NCI-H446 treated with DMSO at 0.1 percent for 48 hours (cell line): ENCODE measurements at regions not wholly inside any gene's neighbourhood (a gene's known extent, or its start where the extent isn't known, plus 50 kb on each side); places are given as distances from the start of the nearest gene placed in this dataset.

Source experiments
- DNase-seq: peaks from one replicate; lab custom pipeline; 2025; lab: John Stamatoyannopoulos, UW

DNA sequence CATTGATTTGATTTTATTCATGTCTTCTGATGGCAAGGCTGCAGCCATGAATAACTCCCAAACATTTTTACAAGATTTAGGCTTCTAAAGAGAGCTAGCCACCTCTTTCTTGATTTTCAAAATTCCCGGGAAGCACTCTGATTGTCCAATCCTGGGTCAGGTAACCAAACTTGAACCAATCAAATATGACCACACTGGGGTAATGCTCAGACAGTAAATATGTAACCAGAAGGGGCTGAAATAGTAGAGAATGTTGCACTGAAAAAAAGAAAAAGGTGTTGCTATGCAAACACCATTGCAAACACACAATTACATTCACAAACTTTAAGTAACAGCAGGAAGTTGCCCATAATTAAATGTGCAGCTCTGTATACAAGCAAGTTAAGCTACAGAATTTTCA, 112.9 kb upstream of the IQCM start:
- DNase-seq: no peak

DNA sequence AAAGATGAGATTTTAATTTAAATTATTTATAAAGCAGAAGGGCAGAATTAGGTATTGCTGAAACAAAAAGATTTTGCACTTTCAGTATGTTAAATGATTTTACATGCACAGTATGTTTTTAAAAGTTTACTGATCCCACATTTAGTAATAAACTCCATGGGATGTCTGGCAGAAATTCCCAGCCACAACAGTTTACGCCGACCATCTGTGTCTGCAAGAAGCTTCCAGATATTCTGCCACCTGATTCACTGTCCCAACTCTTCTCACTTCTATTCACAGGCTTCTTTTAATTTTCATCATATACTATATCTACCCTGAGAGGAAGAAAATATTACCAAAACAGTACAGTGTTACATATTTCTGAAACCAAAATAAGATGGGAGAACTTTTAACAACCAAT, 115.8 kb upstream of the IQCM start:
- DNase-seq: no peak

DNA sequence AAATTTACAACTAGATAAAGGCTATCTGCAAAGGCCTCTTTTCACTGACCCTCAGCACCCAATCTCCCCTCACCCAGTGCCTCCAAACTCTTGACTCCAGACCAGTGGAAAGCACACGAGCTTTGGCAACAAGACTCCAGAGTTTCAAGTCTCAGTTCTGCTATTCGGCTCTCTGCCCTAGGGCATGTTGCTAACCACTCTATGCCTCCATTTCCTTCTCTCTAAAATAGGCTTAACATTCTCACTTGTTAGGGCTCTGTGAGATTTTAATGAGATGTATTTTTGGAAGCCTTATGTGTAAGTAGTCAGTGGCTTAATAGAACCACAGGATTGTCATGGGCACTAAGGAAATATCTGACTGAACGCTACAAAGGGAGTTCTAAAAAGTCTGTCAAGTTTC, 116.5 kb upstream of the IQCM start:
- no peak for DNase-seq

DNA sequence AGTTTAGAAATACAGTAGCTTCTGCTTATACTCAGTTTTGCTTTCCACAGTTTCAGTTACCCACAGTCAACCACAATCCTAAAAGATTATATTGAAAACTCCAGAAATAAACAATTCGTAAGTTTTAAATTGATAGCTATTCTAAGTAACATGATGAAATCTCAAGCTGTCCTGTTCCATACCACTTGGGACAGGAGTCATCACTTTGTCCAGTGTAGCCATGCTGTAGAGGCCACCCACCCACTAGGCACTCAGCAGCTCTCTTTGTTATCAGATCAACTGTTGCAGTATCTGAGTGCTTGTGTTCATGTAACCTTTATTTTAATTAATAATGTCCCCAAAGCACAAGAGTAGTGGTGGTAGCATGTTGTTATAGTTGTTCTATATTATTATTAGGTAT, 117.5 kb upstream of the IQCM start:
- no peak for DNase-seq

DNA sequence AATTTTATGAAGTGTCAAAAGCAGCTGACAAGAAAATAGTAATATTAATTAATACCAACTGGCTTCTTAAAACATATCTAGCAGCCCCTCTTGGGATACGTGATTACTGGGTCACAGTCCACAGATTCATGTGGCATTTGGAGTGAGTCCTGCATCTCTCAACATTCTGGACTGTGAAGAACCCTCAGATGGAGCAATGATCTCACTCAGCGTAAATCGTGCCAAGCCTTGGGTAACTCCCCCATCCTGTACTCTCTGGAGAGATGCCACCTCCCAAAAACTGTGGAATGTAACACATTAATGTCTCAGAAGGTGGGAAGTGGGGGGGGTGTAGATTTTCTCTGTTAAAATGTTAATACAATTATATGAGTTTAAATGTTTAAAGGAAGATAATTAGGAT, 118.2 kb upstream of the IQCM start:
- peak; percentile 51 for DNase-seq

DNA sequence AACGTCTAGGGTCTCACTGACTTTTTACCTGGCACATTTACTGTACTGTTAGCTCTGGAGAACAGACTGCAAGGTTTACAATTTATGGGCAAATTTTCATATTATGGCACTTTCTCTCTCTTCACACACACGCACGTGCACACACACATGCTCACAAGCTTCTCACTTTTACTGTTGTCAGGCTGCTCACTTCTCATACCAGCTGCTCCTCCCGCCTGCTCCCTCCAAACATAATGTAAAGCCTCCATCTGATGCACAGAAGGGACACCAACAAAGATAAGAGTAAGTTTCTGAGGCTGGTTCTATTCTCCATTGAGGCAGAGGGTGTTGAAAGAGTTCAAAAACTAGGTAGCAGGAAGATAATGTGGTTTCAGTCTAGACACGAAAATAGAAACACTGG, 128.9 kb upstream of the DCLK2 start:
- no peak for DNase-seq

DNA sequence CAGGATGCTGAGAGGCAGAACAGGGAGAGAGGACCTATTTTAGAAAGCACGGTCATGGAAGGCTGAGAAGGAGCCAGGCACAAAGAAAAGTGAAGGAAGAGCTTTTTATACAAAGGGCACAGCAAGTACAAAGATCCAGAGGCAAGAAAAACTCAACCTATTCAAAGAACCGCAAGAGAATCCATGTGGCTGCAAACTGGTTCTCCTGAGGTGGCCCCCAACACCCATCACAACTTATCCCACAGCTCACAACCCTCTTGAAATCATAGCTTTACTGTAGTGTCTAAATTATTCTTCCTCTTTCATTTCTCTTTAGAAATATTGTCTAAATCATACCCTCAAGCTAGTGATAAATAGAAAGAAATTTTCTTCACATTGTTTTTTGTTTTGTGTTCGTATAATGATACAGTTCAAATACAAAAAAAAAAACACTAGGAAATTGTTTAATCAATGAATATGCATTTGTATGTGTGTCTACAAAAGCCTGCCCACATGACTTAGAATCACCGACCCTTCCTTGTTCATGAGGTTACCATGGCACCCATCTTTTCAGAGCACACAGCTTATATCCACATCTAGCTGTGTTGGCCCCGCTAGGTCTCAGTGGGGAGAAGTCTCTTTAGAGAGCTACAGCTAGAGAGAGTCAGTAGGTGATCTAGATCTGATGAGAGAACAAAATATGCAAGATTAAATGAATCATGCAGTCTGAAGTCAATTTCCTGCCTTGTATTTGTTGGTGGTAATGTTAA, 126.9 kb upstream of the DCLK2 start:
- DNase-seq: no peak

DNA sequence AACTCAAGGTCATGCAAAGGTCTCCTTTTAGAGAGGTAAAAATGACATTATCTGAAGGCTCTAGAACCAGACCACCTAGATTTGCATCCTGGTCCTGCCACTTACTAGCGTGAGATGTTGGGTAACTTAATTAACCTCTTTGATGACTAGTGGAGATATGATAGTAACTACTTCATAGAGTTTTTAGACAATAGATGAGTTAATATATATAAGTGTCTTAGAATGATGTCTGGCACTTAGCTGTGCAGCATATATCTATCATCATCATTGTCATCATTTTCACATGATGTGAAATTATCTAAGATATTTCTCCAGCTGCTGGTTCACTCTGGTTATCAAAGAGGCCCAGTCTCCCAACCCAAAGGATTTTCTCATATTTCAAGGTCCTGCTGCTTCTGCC, 126.1 kb upstream of the DCLK2 start:
- DNase-seq: no peak

DNA sequence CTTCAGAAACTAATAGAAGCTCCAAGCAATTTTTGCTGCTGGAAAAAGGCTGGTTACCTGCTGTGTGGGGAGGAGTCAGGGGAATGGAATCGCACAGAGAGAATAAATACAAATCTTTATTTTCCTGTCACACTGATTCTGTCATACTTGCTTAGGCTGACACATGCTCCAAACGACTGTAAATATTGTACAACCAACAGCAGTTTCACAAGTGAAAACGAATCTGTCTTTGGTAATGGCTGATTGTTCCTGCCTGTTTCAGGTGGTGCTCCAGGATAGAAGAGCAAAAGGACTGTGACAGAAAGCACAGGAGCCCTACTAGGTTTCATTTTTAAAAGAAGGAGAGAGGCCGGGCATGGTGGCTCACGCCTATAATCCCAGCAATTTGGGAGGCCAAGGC, 125.5 kb upstream of the DCLK2 start:
- no peak for DNase-seq

DNA sequence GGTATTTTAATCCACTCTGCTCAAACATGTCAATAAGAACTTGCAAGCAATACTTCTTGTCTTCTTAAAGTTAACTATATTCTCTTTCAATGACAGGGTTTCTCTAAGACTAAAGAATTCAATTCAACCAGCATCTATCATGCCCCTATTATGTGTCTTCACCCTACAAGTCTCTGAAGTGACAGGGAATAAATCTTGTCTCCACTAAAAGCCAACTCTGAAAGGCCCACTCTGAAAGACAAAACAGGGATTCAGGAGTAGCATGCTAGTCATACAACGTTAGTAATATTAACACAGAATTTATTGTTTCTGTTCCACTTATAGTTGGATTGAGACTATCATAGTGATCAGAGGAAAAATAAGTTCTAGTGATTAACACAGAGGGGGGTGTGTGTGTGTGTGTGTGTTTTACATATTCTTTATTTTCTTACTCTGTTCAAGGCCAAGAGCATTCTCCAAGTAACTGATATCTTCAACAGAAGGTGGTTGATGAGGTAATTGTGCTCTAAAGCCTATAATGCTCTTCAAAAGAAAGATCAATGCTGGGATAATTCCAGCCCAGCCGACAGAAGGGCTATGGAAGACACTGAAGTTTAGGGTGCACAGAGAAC, 122.4 kb upstream of the DCLK2 start:
- DNase-seq: no peak

DNA sequence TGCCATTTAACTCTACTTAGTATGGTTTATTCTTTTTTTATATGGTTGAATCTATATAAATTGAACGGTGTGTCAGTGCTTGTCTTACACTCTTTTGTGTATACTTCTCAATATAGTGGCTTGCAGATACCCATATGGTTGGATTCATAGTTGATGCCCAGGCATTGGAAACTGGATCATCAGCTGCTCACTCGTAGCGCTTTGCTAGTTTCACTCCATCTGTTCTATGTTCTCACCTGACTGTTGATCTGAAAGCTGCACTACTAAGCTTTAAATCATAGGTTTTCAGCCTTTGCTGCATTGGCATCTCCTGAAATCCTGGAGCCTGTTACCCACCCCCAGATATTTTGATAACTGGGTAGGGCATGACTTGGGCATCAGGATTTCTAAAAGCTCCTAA, 121.6 kb upstream of the DCLK2 start:
- DNase-seq: no peak

DNA sequence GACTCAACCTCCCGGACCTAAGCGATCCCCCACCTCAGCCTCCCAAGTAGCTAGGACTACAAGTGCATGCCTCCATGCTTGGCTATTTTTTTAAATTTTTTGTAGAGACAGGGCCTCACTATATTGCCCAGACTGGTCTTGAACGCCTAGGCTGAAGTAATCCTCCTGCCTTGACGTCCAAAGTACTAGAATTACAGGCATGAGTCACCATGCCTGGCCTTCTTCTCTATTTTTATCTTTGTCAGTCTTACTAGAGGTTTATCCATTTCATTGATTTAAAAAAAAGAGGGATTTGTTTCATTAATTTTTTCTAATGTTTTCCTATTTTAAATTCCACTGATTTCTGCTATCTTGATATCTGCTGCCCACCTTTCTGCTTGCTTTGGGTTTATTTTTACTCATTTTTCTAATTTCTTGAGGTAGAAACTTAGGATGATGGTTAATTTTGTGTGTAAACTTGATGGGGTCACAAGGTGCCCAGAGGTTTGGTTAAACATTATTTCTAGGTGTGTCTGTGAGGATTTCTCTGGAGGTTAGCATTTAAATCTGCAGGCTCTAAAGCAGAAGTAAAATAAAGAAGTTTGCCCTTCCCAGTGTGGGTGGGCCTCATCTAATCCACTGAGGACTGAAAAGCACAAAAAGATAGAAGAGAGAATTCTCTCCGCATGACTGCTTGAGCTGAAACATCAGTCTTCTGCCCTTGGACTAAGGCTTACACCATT, 116.2 kb upstream of the DCLK2 start:
- no peak for DNase-seq

DNA sequence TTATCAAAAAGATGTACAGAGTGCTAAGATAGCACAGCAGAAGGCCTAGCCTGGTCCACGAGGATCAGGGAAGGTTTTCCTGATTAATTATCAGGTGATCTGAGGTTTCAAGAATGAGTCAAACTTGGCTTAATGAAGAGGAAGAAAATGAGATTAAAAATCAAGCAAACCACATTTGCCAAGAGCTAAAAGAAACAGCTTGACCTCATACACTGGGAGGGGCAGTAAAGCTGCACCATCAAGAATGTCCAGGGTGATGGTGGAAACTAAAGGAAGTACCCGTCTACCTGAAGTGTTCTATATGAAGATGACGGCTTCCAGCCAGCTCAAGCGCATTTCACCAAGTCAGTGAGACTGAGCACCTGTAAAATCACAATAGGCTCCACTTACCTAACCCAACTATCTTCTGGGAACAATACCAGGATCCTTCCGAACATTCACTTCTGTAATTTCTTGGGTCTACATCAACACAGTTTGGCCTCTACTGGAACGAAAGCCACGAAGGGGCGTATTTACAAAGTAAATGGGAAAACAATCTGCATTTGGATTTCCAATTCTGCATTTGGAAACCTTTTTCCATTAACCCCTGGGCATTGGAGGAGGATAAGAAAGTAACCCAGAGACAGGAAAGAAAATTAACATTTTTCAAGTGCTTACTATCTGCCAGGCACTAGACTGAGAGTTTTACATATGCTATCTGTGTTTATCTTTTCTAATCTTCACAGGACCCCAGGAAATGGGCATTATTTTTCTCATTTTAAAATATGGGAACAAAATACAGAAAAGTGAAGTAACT, 114.0 kb upstream of the DCLK2 start:
- DNase-seq: no peak

DNA sequence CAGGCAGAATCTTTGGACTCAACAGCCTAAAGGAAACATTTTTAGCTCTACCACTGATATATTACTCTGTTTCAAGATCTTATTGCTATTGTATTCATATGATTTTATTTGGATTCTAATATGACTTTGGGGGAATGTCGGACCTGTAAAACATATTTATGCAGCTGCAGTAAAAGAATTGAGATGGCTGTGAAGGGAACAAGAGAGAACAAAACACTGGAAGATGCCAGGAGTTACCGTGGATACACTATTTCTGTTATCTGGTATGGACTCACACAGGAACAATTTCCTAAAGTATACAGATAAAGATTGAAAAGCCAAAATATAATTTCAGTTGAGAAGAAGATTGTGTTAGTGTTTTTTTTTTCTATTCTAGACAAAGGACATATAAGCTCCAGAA, 113.0 kb upstream of the DCLK2 start:
- DNase-seq: no peak

DNA sequence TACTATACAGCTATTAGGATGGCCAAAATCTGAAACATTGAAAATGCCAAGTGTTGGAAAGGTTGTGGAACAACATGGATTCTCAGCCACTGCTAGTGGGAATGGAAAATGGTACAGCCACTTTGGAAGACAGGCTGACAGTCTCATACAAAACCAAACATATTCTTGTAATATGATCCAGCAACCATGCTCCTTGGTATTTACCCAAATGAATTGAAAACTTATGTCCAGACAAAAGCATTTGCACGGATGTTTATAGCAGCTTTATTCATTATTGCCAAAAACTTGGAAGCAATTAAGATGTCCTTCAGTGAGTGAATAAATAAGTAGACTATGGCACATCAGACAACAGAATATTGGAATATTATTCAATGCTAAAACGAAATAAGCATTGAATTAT, 105.8 kb upstream of the DCLK2 start:
- DNase-seq: no peak

DNA sequence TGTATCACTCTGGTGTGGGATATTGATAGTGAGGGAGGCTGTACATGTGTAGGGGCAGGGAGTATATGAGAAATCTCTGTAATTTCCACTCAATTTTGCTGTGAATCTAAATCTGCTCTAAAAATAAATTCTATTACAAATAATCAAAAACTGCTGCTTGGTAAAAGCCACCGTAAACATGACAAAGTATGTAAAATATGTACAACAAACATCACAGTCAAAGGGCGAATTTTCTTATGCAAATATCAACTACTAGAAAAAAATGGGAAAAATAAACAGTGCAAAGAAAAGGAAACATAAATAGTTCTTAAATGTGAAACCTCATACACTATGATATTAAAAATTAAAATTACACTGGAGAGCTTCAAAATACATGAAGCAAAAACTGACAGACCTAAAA, 105.1 kb upstream of the DCLK2 start:
- no peak for DNase-seq

DNA sequence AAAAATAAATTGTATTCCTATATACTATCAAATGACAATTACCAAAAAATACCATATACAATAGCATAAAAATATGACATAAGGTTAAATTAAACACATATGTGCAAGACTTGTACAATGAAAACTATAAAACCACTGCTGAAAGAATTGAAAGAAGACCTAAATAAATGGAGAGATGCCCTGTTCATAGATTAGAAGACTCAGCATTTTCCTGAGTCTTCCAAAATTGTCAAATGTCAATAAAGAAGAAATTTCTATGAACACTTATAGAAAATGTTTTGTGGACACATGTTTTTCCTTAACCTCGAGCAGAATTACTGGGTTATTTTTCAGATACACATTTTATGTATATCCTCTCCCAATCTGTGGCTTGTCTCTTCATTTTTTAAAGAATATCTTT, 103.1 kb upstream of the DCLK2 start:
- no peak for DNase-seq

DNA sequence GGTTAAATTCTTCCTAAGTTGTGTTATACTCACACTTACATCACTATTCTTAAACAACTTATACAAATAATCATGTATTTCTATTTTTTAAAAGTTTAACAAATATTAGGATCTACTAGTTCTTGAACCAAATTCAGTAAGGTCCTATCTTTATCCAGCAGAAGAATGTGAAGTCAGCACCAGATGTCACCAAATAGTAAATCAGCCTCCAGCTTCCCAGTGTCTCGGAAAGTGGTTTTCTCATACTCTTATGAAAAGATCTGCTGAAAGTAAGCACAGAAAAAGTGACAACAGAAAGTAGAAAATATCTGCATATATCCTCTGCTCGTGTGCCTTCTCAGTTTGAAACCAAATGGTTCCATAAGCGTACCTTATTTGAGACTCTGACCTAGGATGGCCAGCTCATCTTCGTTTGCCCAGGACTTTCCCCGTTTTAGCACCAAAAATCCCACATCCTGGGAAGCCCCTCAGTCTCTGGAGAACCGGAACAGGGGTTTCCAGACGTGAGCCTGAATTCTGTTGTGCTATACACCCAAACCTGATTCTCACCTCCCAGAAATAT, 98.0 kb upstream of the DCLK2 start:
- no peak for DNase-seq

DNA sequence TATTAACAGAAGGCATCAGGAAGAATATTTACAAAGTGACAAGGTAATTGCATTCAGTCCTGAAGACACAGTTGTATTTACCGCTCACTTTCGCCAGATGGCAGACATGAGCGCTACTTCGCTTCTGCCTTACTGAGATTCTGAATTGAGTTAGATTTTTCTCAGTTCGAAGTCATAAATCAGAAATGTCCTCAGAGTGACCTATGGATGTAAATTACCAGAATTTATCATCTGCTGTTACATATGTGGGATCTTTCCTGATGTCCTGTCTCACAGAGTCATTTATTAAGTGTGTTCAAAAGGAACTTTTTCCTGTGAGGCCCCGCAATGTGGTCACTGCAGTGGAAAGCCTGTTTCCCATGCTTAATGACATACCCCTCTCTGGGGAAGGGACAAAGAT, 97.3 kb upstream of the DCLK2 start:
- DNase-seq: peak; percentile 32

DNA sequence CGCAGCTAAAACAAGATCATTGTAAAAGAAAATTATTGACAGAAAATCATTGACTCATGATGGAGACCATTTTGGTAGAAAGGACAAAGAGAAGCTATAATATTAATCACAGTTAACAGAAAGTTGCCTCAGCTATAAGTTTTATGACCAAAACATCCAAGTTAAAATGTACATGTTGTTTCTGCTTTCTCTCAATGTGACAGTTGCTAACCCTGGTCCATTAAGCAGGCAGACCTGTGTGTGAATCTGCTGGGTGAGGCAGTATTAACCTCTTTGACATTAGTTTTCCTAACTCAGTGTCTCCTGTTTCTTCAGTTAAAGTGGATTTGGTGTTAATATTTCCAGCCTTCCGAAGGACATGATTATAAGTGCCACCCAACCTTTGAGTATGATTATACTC, 94.8 kb upstream of the DCLK2 start:
- DNase-seq: no peak

DNA sequence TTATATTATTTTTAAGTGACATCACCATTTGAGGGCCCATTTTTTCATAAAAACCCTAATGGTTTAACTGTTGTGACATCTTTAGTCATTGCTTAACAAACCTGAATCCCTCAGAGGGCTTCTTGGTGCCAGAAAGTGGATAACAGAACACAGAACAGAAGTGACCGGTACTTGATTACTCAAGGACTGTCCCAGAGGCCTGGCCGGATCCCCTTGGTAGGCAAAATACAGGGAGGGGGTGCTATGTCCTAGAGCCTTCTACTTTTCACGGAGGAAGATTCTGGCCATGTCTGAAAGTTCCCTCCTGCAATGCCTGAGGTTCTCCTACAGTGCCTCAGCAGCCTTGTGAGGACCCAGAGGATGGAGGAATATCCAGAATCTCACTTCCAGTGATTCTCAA, 94.3 kb upstream of the DCLK2 start:
- DNase-seq: no peak

DNA sequence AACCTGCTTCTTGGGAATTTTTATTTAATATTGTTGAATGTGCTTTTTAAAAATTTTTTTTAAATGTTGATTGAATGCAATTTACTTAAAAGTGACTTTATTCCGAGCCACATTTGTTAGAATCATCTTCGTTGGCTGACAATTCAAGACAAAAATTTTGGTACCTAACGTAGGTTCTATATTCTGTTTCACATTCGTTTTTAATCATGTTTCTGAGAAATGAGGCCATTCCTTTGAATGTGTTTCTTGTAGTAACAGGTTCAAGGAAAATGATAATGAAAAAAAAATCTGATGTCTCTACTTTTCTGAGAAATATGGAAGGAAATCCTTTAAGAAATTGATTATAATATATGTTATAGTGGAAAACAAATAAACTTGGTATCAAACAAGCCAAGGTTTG, 92.3 kb upstream of the DCLK2 start:
- no peak for DNase-seq
